B cell (primary cell): ENCODE measurements at regions not wholly inside any gene's neighbourhood (a gene's known extent, or its start where the extent isn't known, plus 50 kb on each side); places are given as distances from the start of the nearest gene placed in this dataset.

Source experiments
- ATAC-seq: fragments of 200-7000 bp; cut with Tn5 transposase; one replicate; pipeline ENCODE4 v1.10.0; 2021; ENCODE audit warnings: low read depth, mild to moderate bottlenecking, moderate number of reproducible peaks, moderate library complexity
- CTCF ChIA-PET: fragments of 350-600 bp; sonication (Branson Sonifier 250); formaldehyde crosslinking; loops from one replicate; lab custom pipeline; 2021; ENCODE audit warnings: antibody characterized with exemption, inconsistent platforms; lab: Charles Lee
- POLR2A ChIA-PET: fragments of 350-600 bp; sonication (Branson Sonifier 250); formaldehyde crosslinking; loops from one replicate; lab custom pipeline; 2021; ENCODE audit warnings: antibody characterized with exemption; lab: Charles Lee
- DNase-seq: peaks from one replicate; pipeline ENCODE4 v3.0.0; 2013
- H2AFZ ChIP-seq: 2 replicates; pipeline ENCODE4 v1.6.1; 2012; ENCODE audit warnings: mild to moderate bottlenecking, low read depth, low read length; ENCODE audit not compliant: insufficient read depth, poor library complexity, severe bottlenecking
- H3K27ac ChIP-seq, 2 donors: 1 replicate in 1 of 2; 2 replicates in 1 of 2; pipeline ENCODE4 v1.5.1; 2012 to 2013; ENCODE audit warnings: low read length in 2 of 2, mild to moderate bottlenecking in 2 of 2, moderate library complexity in 1 of 2
- H3K27me3 ChIP-seq, 4 experiments: fragments of 200-600 bp in 1 of 4; sonication (generic) in 1 of 4; replicated peaks in 1 of 4; 1 replicate in 2 of 4; 2 replicates in 2 of 4; pipeline versions ENCODE4 v1.6.1 to v1.7.0; 2013 to 2016; ENCODE audit warnings: low read length in 3 of 4, mild to moderate bottlenecking in 2 of 4, mixed read lengths in 1 of 4, moderate library complexity in 1 of 4; ENCODE audit not compliant: insufficient read depth in 4 of 4, control insufficient read depth in 3 of 4; ENCODE audit errors: control extremely low read depth in 1 of 4
- H3K36me3 ChIP-seq, 2 experiments: replicated peaks in 1 of 2; 1 replicate in 1 of 2; 2 replicates in 1 of 2; pipeline versions ENCODE4 v1.6.1 to v1.7.1; 2013; ENCODE audit warnings: low read length in 1 of 2; ENCODE audit not compliant: insufficient read depth in 2 of 2, control insufficient read depth in 1 of 2; ENCODE audit errors: control extremely low read depth in 1 of 2, extremely low read depth in 1 of 2
- H3K4me1 ChIP-seq, 2 donors: fragments of 200-600 bp in 1 of 2; sonication (generic) in 1 of 2; 1 replicate in 1 of 2; 2 replicates in 1 of 2; pipeline versions ENCODE4 v1.5.1 to v1.6.1; 2013 to 2017; ENCODE audit warnings: low read length in 2 of 2; ENCODE audit not compliant: control insufficient read depth in 2 of 2, insufficient read depth in 2 of 2
- H3K4me2 ChIP-seq: replicated peaks from 2 replicates; pipeline ENCODE3; 2012; ENCODE audit warnings: mild to moderate bottlenecking, low read depth, low read length; ENCODE audit not compliant: poor library complexity, severe bottlenecking
- H3K4me3 ChIP-seq, 5 experiments: fragments of 200-600 bp in 1 of 5; sonication (generic) in 1 of 5; 1 replicate in 3 of 5; 2 replicates in 2 of 5; pipeline versions ENCODE4 v1.5.1 to v1.7.0; 2011 to 2016; ENCODE audit warnings: low read length in 4 of 5, mild to moderate bottlenecking in 4 of 5, low read depth in 2 of 5, control low read depth in 1 of 5, moderate library complexity in 1 of 5; ENCODE audit not compliant: insufficient read depth in 1 of 5; ENCODE audit errors: control extremely low read depth in 1 of 5, extremely low read depth in 1 of 5
- H3K79me2 ChIP-seq: fragments of 200-600 bp; sonication (generic); one replicate; pipeline ENCODE4 v1.6.0; 2016; ENCODE audit warnings: low read length; ENCODE audit not compliant: control insufficient read depth, insufficient read depth
- H3K9ac ChIP-seq: fragments of 200-600 bp; sonication (generic); 2 replicates; pipeline ENCODE4 v1.6.1; 2017; ENCODE audit warnings: mild to moderate bottlenecking, low read length, moderate library complexity
- H3K9me3 ChIP-seq, 3 donors: one replicate each; pipeline versions ENCODE4 v1.6.1 to v1.7.1; 2013; ENCODE audit warnings: low read length in 2 of 3; ENCODE audit not compliant: control insufficient read depth in 2 of 3, insufficient read depth in 1 of 3; ENCODE audit errors: control extremely low read depth in 1 of 3
- H4K20me1 ChIP-seq: 2 replicates; pipeline ENCODE4 v1.6.0; 2012; ENCODE audit warnings: mild to moderate bottlenecking, low read length; ENCODE audit not compliant: insufficient read depth, control insufficient read depth, poor library complexity, severe bottlenecking
- H3K27ac Mint-ChIP-seq: one replicate; pipeline ENCODE4 v1.8.0; 2021; ENCODE audit warnings: mixed read lengths
- H3K27me3 Mint-ChIP-seq: one replicate; pipeline ENCODE4 v1.8.0; 2021; ENCODE audit warnings: mixed read lengths
- H3K4me1 Mint-ChIP-seq: one replicate; pipeline ENCODE4 v1.8.0; 2021; ENCODE audit warnings: mixed read lengths
- H3K4me3 Mint-ChIP-seq: one replicate; pipeline ENCODE4 v1.8.0; 2021; ENCODE audit warnings: mixed read lengths
- H3K9me3 Mint-ChIP-seq: one replicate; pipeline ENCODE4 v1.8.0; 2022; ENCODE audit warnings: mixed read lengths; ENCODE audit not compliant: insufficient read depth
- CTCF ChIP-seq: fragments of 200-600 bp; IDR thresholded peaks from one replicate; pipeline ENCODE4 v1.8.0; 2022; ENCODE audit warnings: antibody characterized with exemption, mild to moderate bottlenecking
- EZH2 ChIP-seq: IDR thresholded peaks from 2 replicates; pipeline ENCODE4 v1.6.1; 2012; ENCODE audit warnings: borderline replicate concordance, low read depth, mild to moderate bottlenecking, moderate library complexity, low read length; ENCODE audit not compliant: insufficient read depth, poor library complexity, severe bottlenecking
- WGBS: methylation state at CpG from one replicate; pipeline ENCODE4 v1.1.5; 2013; ENCODE audit warnings: missing lambda C conversion rate; ENCODE audit not compliant: insufficient coverage; 5-methylcytosine and 5-hydroxymethylcytosine counted together
- intact Hi-C: fragments of 100-400 bp; cut with micrococcal nuclease; formaldehyde crosslinking; loops from one replicate; pipeline ENCODE4 v1.10.0; 2022

GRCh38 chr2:137823196-137823595 is 141.1 kb upstream of the HNMT start:
- Histone ChIP-seq H4K20me1 (no peaks in the 10 kb centered on the region), H3K4me3 (no peak overlapping the region), H3K9me3 (no peaks in the 10 kb centered on the region), H3K27ac (no peak overlapping the region), H3K4me2 (no peak overlapping the region), H3K36me3 (no peaks in the 10 kb centered on the region), H3K4me1 (no peaks in the 10 kb centered on the region), H3K79me2 (no peaks in the 10 kb centered on the region), H3K27me3 (no peaks in the 10 kb centered on the region), H3K9ac (no peak overlapping the region), H2AFZ (no peak overlapping the region)
- ATAC-seq (no peak), DNase-seq (no peak)
- ChIA-PET CTCF (no interaction called here), POLR2A (no interaction called here)
- intact Hi-C loops, result no loop called here
- Mint-ChIP-seq H3K4me3 (no peak overlapping the region), H3K27me3 (peaks cover 4% of the 10 kb centered on the region), H3K4me1 (no peaks in the 10 kb centered on the region), H3K27ac (no peak overlapping the region), H3K9me3 (peaks cover 2% of the 10 kb centered on the region)
- WGBS, result no CpG with 5 or more reads among the region's 4 CpGs
- no peak for TF ChIP-seq CTCF
- no peak for TF ChIP-seq EZH2

DNA sequence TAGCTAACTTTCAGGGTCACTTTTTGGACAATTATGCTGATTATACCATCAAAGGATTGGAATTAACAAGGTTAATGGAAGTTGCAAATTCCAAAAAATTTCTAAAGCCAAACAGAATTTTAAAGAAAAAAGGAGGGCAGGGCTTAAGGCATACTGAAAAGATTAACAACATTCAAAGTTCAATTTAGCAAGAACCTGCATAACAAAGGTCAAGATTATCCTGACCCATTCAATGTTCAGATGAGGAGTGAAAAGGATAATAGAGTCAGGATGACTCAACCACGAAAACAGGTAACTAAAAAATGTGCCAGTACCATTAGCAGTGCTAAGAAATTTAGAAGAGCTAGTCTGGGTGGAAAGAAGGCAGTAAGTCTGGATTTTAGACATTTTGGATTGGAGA is 139.8 kb upstream of the HNMT start:
- no peak overlapping the region for H2AFZ ChIP-seq
- no peaks in the 10 kb centered on the region for H3K27me3 ChIP-seq
- H3K4me3 ChIP-seq, result no peak overlapping the region
- no peaks in the 10 kb centered on the region for H3K4me1 ChIP-seq
- ChIA-PET POLR2A (no interaction called here), CTCF (interaction anchor here (0.9 kb wide), 1 partner anchor 10 kb away, joined by 4 read pairs; no protein-coding TSS in a partner anchor)
- Mint-ChIP-seq H3K4me3 (no peak overlapping the region), H3K4me1 (no peaks in the 10 kb centered on the region), H3K9me3 (no peaks in the 10 kb centered on the region), H3K27ac (no peak overlapping the region), H3K27me3 (peaks cover under 1% of the 10 kb centered on the region)
- intact Hi-C loops, result no loop called here
- no peak overlapping the region for H3K27ac ChIP-seq
- H3K9ac ChIP-seq, result no peak overlapping the region
- TF ChIP-seq CTCF, result no peak
- TF ChIP-seq EZH2, result no peak
- H3K36me3 ChIP-seq, result no peaks in the 10 kb centered on the region
- DNase-seq (no peak), ATAC-seq (no peak)
- no peaks in the 10 kb centered on the region for H3K79me2 ChIP-seq
- H4K20me1 ChIP-seq, result no peaks in the 10 kb centered on the region
- H3K4me2 ChIP-seq, result no peak overlapping the region
- 50% methylated on average over 1 of the region's 1 CpG for WGBS
- H3K9me3 ChIP-seq, result no peaks in the 10 kb centered on the region
